MG63 (cell line): ENCODE measurements at regions not wholly inside any gene's neighbourhood (a gene's known extent, or its start where the extent isn't known, plus 50 kb on each side); places are given as distances from the start of the nearest gene placed in this dataset.

Experiments
- DNase-seq: peaks from one replicate; pipeline ENCODE4 v3.0.0-alpha.2; 2020
- H3K27me3 ChIP-seq: fragments of 250-450 bp; sonication (Bioruptor Pico); 2 replicates; pipeline ENCODE4 v1.5.1; 2020; ENCODE audit warnings: mild to moderate bottlenecking, moderate library complexity
- H3K36me3 ChIP-seq: fragments of 250-450 bp; sonication (Bioruptor Pico); 2 replicates; pipeline ENCODE4 v1.5.1; 2020; ENCODE audit warnings: mild to moderate bottlenecking, moderate library complexity
- H3K4me3 ChIP-seq: fragments of 250-450 bp; sonication (Bioruptor Pico); 2 replicates; pipeline ENCODE4 v1.5.1; 2020; ENCODE audit warnings: mild to moderate bottlenecking, moderate library complexity
- H3K9me3 ChIP-seq: fragments of 250-450 bp; sonication (Bioruptor Pico); 2 replicates; pipeline ENCODE4 v1.5.1; 2020; ENCODE audit warnings: mild to moderate bottlenecking, moderate library complexity

GRCh38 chr4:152023674-152024073 lies 262.9 kb upstream of the GATB start:
- H3K36me3 ChIP-seq, result no peaks in the 10 kb centered on the region
- no peaks in the 10 kb centered on the region for H3K9me3 ChIP-seq
- H3K27me3 ChIP-seq, result no peaks in the 10 kb centered on the region
- no peak for DNase-seq
- no peak overlapping the region for H3K4me3 ChIP-seq

DNA sequence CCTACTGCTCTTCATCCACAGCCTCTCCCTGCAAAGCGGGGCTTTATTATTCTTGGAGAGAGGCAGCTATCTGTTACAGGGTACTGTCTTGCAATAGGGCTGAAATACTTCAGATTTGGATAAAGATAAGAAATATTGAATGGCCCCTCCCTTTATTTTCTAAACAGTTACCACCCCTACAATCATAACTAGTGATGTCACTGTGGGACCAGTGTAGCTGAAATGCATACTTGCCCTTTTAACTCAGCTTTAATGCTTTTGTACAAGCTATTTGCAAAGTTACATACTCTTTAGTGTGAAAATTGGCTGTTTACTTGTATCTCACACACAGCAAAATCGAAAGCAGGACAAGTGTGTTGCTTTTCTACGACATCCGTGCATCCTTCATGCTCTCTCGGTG lies 261.7 kb upstream of the GATB start:
- Histone ChIP-seq H3K4me3 (no peak overlapping the region), H3K27me3 (no peaks in the 10 kb centered on the region), H3K36me3 (no peaks in the 10 kb centered on the region), H3K9me3 (no peaks in the 10 kb centered on the region)
- DNase-seq, result no peak

DNA sequence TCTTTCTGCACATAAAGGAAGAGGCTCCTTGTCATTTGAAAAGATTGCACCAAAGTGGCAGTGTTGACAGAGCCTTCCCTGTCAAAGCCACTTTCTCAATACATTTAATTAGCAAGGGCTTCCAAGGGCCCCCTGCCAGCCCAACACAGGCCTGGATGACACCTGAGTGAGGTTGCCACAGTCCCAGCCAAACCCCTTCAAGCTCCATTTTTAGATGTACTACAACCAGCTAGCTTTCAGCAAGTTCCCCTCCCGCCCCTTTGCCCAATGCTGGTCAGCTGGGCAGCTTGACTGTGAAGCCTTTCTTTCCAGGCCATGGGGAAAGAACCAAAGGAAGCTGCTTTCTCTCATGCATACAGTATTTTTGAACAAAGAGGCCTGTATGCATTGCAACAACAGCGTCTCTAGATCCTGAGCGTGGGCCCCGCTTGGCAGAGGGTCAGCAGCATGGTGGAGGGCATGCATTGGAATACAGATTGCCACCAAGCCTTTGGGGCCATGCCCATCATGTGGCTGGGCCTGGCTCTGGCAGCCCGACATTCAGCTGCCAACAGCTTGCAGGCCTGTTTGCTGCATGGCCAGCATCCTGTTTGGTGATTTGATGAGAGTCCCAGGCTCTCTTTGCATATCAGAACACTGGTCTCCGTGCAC lies 261.1 kb upstream of the GATB start:
- H3K27me3 ChIP-seq, result no peaks in the 10 kb centered on the region
- DNase-seq, result no peak
- no peaks in the 10 kb centered on the region for H3K9me3 ChIP-seq
- no peaks in the 10 kb centered on the region for H3K36me3 ChIP-seq
- no peak overlapping the region for H3K4me3 ChIP-seq

- Histone ChIP-seq H3K27me3 (no peaks in the 10 kb centered on the region), H3K36me3 (no peaks in the 10 kb centered on the region), H3K9me3 (no peaks in the 10 kb centered on the region), H3K4me3 (no peak overlapping the region)
- no peak for DNase-seq
Observed at GRCh38 chr4:152020073-152020472, 259.3 kb upstream of the GATB start.

DNA sequence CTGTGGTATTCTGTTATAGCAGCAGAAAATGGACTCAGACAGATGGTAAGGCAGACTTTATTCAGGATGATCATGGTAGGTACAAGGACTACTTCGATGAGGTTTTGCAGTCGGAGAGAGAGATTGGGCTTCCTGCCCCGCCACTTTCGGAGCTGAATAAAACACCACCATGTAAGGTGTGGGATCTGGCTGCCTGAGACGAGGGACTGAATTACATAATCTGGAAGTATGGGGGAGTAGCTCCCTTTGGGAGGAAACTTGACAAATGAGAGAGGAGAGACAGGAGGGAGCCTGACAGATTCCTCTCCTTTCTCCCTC lies 255.5 kb upstream of the GATB start:
- H3K4me3 ChIP-seq, result no peak overlapping the region
- H3K27me3 ChIP-seq, result no peaks in the 10 kb centered on the region
- H3K9me3 ChIP-seq, result no peaks in the 10 kb centered on the region
- no peaks in the 10 kb centered on the region for H3K36me3 ChIP-seq
- DNase-seq, result no peak

GRCh38 chr4:152015597-152016302 lies 254.9 kb upstream of the GATB start:
- Histone ChIP-seq H3K9me3 (no peaks in the 10 kb centered on the region), H3K4me3 (no peak overlapping the region), H3K36me3 (no peaks in the 10 kb centered on the region), H3K27me3 (no peaks in the 10 kb centered on the region)
- DNase-seq, result no peak

DNA sequence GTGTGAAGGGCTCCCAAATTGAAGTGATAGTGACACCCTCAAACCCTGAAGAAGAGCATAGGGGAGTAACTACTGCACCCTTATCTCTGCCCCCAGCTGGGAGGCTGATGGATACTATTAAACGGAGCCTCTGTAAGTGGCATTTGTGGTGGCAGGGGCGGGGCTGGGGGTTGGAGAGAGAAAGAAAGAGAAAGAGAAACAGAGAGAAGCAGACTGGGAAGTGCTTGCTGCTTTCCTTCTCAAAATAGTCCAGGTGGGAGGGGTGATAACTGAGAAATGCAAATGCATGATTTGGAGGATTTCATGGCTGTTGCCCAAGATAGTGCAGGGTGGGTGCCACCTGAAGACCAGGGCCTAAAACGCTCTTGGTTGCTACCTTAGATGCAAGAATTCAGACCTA lies 253.5 kb upstream of the GATB start:
- DNase-seq, result no peak
- Histone ChIP-seq H3K27me3 (no peaks in the 10 kb centered on the region), H3K4me3 (no peak overlapping the region), H3K9me3 (no peaks in the 10 kb centered on the region), H3K36me3 (no peaks in the 10 kb centered on the region)

- no peak for DNase-seq
- Histone ChIP-seq H3K4me3 (no peak overlapping the region), H3K9me3 (no peaks in the 10 kb centered on the region), H3K27me3 (no peaks in the 10 kb centered on the region), H3K36me3 (no peaks in the 10 kb centered on the region)
Observed at GRCh38 chr4:152011469-152011868, 250.7 kb upstream of the GATB start.

DNA sequence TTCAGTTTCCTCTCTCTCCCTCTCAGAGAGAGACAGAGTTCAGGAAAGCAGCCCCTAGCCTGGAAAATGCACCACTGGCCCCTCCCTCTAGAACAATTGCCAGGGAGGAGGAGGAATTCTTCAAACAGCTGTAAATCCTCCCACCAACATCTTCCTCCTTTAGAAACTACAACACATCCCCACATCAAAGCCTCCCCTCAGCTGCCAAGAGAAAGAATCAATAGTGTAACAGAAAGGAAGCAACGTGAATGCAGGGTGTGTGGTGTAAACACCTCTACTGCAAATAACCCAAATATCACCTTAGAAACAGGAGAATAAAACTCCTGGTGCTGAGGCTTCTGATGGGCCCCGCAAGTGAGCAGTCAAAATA lies 249.9 kb upstream of the GATB start:
- Histone ChIP-seq H3K27me3 (no peaks in the 10 kb centered on the region), H3K9me3 (no peaks in the 10 kb centered on the region), H3K36me3 (no peaks in the 10 kb centered on the region), H3K4me3 (no peak overlapping the region)
- DNase-seq, result no peak

- H3K9me3 ChIP-seq, result no peaks in the 10 kb centered on the region
- H3K27me3 ChIP-seq, result no peaks in the 10 kb centered on the region
- H3K36me3 ChIP-seq, result no peaks in the 10 kb centered on the region
- no peak for DNase-seq
- no peak overlapping the region for H3K4me3 ChIP-seq
Observed at GRCh38 chr4:152009983-152010709, 249.3 kb upstream of the GATB start.

DNA sequence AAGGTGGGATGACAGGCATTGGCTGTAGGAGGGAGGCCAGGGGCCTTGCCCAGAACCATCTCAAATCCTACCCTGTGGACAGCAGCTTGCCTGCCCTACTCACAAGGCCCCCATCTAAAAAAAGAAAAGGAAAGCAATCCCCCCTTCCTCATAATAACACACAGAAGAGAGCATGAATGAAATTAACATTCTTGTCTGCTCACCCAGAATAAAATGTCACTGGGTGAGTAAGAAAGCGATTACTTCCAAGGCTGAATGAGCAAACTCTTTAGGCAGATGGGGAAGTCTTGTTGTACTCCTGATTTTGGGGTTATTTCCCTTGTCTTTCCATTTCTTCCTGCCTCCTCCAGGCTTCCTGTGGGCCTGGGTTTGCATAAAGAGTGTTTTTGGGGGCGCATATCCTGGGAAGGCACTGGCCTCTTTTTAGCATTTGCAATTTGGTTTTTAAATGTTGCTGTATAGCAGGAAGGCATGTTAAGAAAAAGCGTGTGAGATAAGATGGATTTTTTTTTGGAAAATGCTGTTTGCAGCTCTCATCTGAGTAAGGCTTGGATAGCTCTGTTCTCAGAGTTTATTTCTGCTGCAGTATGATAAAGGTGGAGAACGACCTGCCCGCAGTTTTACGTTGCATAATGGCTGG lies 248.3 kb upstream of the GATB start:
- no peaks in the 10 kb centered on the region for H3K36me3 ChIP-seq
- no peaks in the 10 kb centered on the region for H3K9me3 ChIP-seq
- no peaks in the 10 kb centered on the region for H3K27me3 ChIP-seq
- H3K4me3 ChIP-seq, result no peak overlapping the region
- no peak for DNase-seq

DNA sequence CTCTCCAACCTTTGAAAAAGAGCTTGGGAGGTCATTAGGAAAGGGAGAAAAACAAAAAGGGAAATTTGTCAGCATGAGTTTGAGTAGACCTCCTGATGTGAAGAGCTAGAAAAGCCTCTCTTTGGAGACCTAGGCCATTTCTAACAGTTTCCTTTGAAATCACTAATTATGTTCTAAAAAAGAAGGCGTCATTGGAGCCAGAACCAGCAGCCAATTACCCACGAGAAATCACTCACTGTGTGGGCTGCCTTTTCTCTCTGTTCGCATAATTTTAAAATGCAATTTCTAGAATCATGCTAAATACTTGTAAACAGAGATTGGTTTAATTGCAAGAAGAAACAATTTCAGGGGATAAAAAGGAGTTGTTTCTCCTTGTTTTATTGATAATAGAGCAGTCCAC lies 246.3 kb upstream of the GATB start:
- Histone ChIP-seq H3K9me3 (no peaks in the 10 kb centered on the region), H3K27me3 (no peaks in the 10 kb centered on the region)

DNA sequence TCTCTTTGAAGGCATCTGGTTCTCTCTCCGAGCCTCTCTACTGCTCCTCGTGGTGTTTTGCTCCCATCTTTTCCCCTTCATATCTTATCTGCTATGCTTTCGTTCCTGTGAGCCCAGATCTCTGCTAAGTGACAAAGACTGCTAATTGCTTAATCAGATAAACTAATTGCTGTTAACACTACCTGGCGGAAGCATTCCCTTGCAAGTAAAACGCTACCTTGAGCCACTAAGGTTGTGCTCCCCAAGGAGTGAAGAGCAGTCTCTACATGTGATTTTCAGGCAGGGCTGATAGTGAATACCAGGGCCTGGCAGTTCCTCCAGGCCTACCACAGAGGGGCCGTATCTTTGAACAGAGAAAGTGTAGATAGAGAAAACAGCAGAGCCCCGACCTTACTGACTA lies 244.0 kb upstream of the GATB start:
- Histone ChIP-seq H3K4me3 (no peak overlapping the region), H3K9me3 (no peaks in the 10 kb centered on the region), H3K27me3 (no peaks in the 10 kb centered on the region), H3K36me3 (no peaks in the 10 kb centered on the region)
- no peak for DNase-seq

More for the DNA sequence above, 246.3 kb upstream of the GATB start:
- no peak for DNase-seq
- no peaks in the 10 kb centered on the region for H3K36me3 ChIP-seq
- H3K4me3 ChIP-seq, result no peak overlapping the region

DNA sequence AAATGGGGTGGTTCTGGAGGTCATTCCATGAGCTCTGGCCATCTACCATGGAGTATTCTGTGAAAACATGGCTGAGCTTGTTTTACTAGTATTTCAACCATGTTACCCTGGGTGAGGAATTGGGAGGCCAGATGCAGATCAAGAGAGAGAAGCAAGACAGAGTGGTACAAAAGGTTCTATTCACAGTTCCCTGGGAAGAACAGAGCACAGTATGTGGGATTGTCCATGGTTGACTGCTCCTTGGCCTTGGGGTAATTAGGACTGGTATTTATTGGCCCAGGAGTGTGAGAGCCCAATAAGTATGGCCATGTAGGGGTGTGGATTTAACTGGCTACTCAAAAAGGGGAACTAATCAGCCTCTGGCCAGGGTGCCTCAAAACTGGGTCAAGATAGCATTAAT lies 239.7 kb upstream of the GATB start:
- Histone ChIP-seq H3K36me3 (no peaks in the 10 kb centered on the region), H3K9me3 (no peaks in the 10 kb centered on the region), H3K4me3 (no peak overlapping the region), H3K27me3 (no peaks in the 10 kb centered on the region)
- DNase-seq, result no peak

DNA sequence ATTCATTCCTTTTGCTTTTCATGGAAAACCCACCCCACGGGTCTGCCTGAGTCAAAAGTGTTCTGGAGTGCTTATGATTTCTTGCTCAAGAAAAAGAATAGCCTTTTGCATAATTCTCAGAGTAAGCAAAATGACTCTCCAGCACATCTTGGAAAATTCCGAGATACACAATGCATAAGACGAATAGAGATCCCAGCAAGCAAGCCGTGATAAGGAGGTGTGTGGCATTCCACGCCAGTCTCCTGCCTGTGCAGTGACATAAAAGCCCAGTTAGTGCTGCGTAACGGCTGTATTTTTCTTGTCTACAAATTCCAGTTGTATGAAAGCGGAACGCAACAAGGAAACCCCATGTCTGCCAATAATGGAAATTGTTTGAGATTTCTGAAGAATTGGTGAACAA lies 237.9 kb upstream of the GATB start:
- no peaks in the 10 kb centered on the region for H3K27me3 ChIP-seq
- no peaks in the 10 kb centered on the region for H3K36me3 ChIP-seq
- H3K9me3 ChIP-seq, result no peaks in the 10 kb centered on the region
- DNase-seq, result no peak
- no peak overlapping the region for H3K4me3 ChIP-seq

GRCh38 chr4:151997461-151997860 lies 236.7 kb upstream of the GATB start:
- no peak for DNase-seq
- Histone ChIP-seq H3K27me3 (no peaks in the 10 kb centered on the region), H3K9me3 (no peaks in the 10 kb centered on the region), H3K4me3 (no peak overlapping the region), H3K36me3 (no peaks in the 10 kb centered on the region)

- no peaks in the 10 kb centered on the region for H3K27me3 ChIP-seq
Observed at GRCh38 chr4:151994429-151994828, 233.6 kb upstream of the GATB start.

GRCh38 chr4:151993521-151993920 lies 232.7 kb upstream of the GATB start:
- H3K4me3 ChIP-seq, result no peak overlapping the region
- no peak for DNase-seq
- no peaks in the 10 kb centered on the region for H3K36me3 ChIP-seq
- H3K9me3 ChIP-seq, result no peaks in the 10 kb centered on the region
- H3K27me3 ChIP-seq, result no peaks in the 10 kb centered on the region

More at GRCh38 chr4:151994429-151994828, 233.6 kb upstream of the GATB start:
- Histone ChIP-seq H3K9me3 (no peaks in the 10 kb centered on the region), H3K36me3 (no peaks in the 10 kb centered on the region), H3K4me3 (no peak overlapping the region)
- no peak for DNase-seq
